Ovary (tissue), 7 donors: ENCODE measurements at regions not wholly inside any gene's neighbourhood (a gene's known extent, or its start where the extent isn't known, plus 50 kb on each side); places are given as distances from the start of the nearest gene placed in this dataset.

Experiments used
- DNase-seq, 5 donors: peaks; one replicate each; pipeline ENCODE4 v3.0.0-alpha.2; 2019 to 2020
- H3K27ac ChIP-seq, 2 donors: fragments of 200-600 bp; one replicate each; pipeline versions ENCODE4 v1.5.1 to v1.8.0; 2019 to 2022
- H3K27me3 ChIP-seq: fragments of 200-600 bp; one replicate; pipeline ENCODE4 v1.8.0; 2022
- H3K36me3 ChIP-seq: fragments of 200-600 bp; sonication (generic); one replicate; pipeline ENCODE4 v1.5.1; 2019
- H3K4me1 ChIP-seq: one replicate; pipeline ENCODE4 v1.8.1; 2013; ENCODE audit warnings: mild to moderate bottlenecking, moderate library complexity; ENCODE audit not compliant: insufficient read depth
- H3K4me3 ChIP-seq: fragments of 200-600 bp; sonication (generic); one replicate; pipeline ENCODE4 v1.5.1; 2017
- H3K9me3 ChIP-seq, 2 donors: fragments of 200-600 bp in 1 of 2; sonication (generic) in 1 of 2; one replicate each; pipeline versions ENCODE4 v1.5.1 to v1.8.1; 2013 to 2019; ENCODE audit warnings: mild to moderate bottlenecking in 1 of 2, moderate library complexity in 1 of 2
- EP300 ChIP-seq: sonication (generic); formaldehyde crosslinking; IDR thresholded peaks from one replicate; pipeline ENCODE4 v1.6.1; 2017; ENCODE audit warnings: antibody characterized with exemption
- POLR2A ChIP-seq: fragments of 450-650 bp; IDR thresholded peaks from one replicate; pipeline ENCODE4 v1.6.1; 2017; ENCODE audit warnings: antibody characterized with exemption, mild to moderate bottlenecking, moderate library complexity
- WGBS, 3 donors: extraction: QIAGEN DNeasy Blood & Tissue Kit in 1 of 3; methylation state at CpG; one replicate each; pipeline versions ENCODE4 v1.1.5 to v1.1.7; 2013 to 2017; 5-methylcytosine and 5-hydroxymethylcytosine counted together
- intact Hi-C, 4 donors: fragments of 100-400 bp; cut with DNase I; formaldehyde crosslinking; loops; one replicate each; pipeline versions ENCODE4 v1.11.0 to v1.15.1; 2022 to 2023
- TF ChIP-seq, protein P1 (sequence below), 3 donors: fragments of 450-650 bp in 2 of 3; fragments of 200-600 bp in 1 of 3; IDR thresholded peaks; one replicate each; pipeline versions ENCODE4 v1.5.1 to v1.8.0; 2016 to 2022; ENCODE audit warnings: antibody characterized with exemption in 3 of 3, mild to moderate bottlenecking in 1 of 3
- donor health status: DM: no; HTN: no; CAD: no; lungs with moderate emphysema.
- donor health status: DM: no; HTN: no; CAD: no.
- donor health status: Bipolar disorder and iron deficiency.
- donor health status: DM: no; HTN: no; CAD: no.
- donor health status: DM: yes; HTN: yes; CAD: no.

DNA sequence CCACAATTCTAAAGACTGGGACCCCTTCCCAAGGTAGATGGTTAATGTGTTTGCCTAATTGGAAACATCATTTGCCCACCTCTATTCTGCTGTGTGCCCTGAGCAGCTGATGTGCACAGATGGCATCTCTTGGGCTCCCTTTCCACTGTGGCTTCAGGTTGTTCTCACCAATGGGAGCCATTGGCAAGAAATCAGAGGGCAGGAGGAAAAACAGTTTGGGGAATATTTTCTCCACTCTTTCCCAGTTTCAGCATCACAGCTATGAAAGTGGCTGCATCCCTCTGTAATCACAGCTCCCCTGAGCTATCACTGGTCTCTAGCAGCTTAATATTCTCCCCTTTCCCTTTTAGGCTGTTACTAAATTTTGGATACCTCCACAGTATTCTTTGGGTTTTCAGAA, 911.6 kb upstream of the SEMA6A start:
- no peak for DNase-seq
- H3K9me3 ChIP-seq: no peaks in the 10 kb centered on the region
- TF ChIP-seq EP300: no peak
- TF ChIP-seq, protein P1, sequence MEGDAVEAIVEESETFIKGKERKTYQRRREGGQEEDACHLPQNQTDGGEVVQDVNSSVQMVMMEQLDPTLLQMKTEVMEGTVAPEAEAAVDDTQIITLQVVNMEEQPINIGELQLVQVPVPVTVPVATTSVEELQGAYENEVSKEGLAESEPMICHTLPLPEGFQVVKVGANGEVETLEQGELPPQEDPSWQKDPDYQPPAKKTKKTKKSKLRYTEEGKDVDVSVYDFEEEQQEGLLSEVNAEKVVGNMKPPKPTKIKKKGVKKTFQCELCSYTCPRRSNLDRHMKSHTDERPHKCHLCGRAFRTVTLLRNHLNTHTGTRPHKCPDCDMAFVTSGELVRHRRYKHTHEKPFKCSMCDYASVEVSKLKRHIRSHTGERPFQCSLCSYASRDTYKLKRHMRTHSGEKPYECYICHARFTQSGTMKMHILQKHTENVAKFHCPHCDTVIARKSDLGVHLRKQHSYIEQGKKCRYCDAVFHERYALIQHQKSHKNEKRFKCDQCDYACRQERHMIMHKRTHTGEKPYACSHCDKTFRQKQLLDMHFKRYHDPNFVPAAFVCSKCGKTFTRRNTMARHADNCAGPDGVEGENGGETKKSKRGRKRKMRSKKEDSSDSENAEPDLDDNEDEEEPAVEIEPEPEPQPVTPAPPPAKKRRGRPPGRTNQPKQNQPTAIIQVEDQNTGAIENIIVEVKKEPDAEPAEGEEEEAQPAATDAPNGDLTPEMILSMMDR (IDR thresholded peaks at IDR 0.05): no peak
- no peak for TF ChIP-seq POLR2A
- no peak overlapping the region for H3K27ac ChIP-seq
- no peaks in the 10 kb centered on the region for H3K27me3 ChIP-seq
- intact Hi-C loops: no loop called here
- no peaks in the 10 kb centered on the region for H3K36me3 ChIP-seq
- H3K4me1 ChIP-seq: no peaks in the 10 kb centered on the region
- no peak overlapping the region for H3K4me3 ChIP-seq

- DNase-seq: no peak
- no peaks in the 10 kb centered on the region for H3K27me3 ChIP-seq
- no peak overlapping the region for H3K4me3 ChIP-seq
- no peaks in the 10 kb centered on the region for H3K36me3 ChIP-seq
- no peaks in the 10 kb centered on the region for H3K4me1 ChIP-seq
- 88 to 90% (median 89%) methylated on average over 2 of the region's 2 CpGs for WGBS, 3 donors
- no peaks in the 10 kb centered on the region for H3K9me3 ChIP-seq
- TF ChIP-seq, protein P1 (IDR thresholded peaks at IDR 0.05): no peak
- TF ChIP-seq EP300 (no peak), POLR2A (no peak)
- intact Hi-C loops: no loop called here
- no peak overlapping the region for H3K27ac ChIP-seq
Measured at GRCh38 chr5:117475919-117476318, 901.3 kb upstream of the SEMA6A start.

- no peak overlapping the region for H3K4me3 ChIP-seq
- H3K4me1 ChIP-seq: no peaks in the 10 kb centered on the region
- no peaks in the 10 kb centered on the region for H3K27me3 ChIP-seq
- intact Hi-C loops: no loop called here
- DNase-seq: no peak
- no peaks in the 10 kb centered on the region for H3K36me3 ChIP-seq
- TF ChIP-seq, protein P1 (IDR thresholded peaks at IDR 0.05): no peak
- TF ChIP-seq POLR2A (no peak), EP300 (no peak)
- 52 to 58% (median 55%) methylated on average over 4 of the region's 4 CpGs for WGBS, 3 donors
- no peaks in the 10 kb centered on the region for H3K9me3 ChIP-seq
- H3K27ac ChIP-seq: no peak overlapping the region
Measured at GRCh38 chr5:117473165-117473564, 898.5 kb upstream of the SEMA6A start.

DNA sequence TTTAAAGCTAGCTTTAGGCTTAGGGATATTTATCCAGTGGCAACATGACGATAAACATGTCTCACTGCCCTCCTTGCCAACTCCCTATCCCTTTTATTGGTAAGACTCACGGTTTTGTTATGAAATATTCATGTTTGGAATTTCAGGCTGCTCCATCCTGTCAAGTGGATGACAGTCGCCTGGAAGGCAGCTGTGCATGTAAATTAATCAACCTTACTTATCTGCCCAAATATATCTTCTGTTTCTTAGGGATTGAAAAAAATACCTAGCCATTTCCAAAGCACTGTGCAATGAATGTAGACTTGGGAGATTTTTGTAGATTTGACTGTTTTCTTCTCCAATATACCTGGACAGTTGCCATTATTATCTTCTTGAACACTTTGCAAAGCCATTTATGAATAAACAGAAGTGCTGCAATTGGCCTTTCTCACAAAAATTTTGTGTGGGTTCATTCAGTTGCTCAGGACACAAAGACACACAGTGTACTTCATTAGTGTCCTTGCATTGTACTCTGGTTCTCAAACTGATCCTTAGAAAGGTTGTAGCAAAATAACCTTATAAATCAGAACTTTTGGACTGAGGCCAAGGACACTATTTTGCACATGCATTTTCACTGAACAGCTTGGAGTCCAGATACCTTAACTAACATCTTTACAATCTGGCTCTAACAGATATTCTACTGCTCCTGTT, 889.4 kb upstream of the SEMA6A start:
- Histone ChIP-seq H3K4me1 (peaks cover 1% of the 10 kb centered on the region), H3K9me3 (no peaks in the 10 kb centered on the region), H3K4me3 (no peak overlapping the region), H3K36me3 (no peaks in the 10 kb centered on the region), H3K27me3 (no peaks in the 10 kb centered on the region), H3K27ac (no peak overlapping the region)
- WGBS, 3 donors: 11 to 12% (median 12%) methylated on average over 3 of the region's 3 CpGs
- intact Hi-C loops: no loop called here
- TF ChIP-seq, protein P1 (IDR thresholded peaks at IDR 0.05): no peak
- TF ChIP-seq EP300 (no peak), POLR2A (no peak)
- no peak for DNase-seq
